Heart left ventricle (tissue), 13 donors: ENCODE measurements at regions not wholly inside any gene's neighbourhood (a gene's known extent, or its start where the extent isn't known, plus 50 kb on each side); places are given as distances from the start of the nearest gene placed in this dataset.

Experiments
- CTCF ChIP-seq, 12 donors: fragments of 200-600 bp; sonication (generic) in 4 of 12; IDR thresholded peaks; one replicate each; pipeline versions ENCODE4 v1.5.0 to v1.8.0; 2018 to 2022; ENCODE audit warnings: antibody characterized with exemption in 12 of 12, mild to moderate bottlenecking in 5 of 12
- POLR2A ChIP-seq, 2 donors: fragments of 450-650 bp; IDR thresholded peaks; one replicate each; pipeline ENCODE4 v1.6.1; 2017; ENCODE audit warnings: antibody characterized with exemption in 2 of 2, mild to moderate bottlenecking in 2 of 2, moderate library complexity in 2 of 2
- donor health status: ischemic (EF 13 %, LVEDD 7.1; RV severe dilation, severe dysfunction).
- donor health status: DM: no; HTN: yes; CAD: no.
- donor health status: DM: no; HTN: no; CAD: no.
- donor health status: ischemic (EF 25% LVEDD 6.9; RV normal size, moderate dysfunction).
- donor health status: ischemic (EF 25% LVEDD 5.7; RV mildly dilated, moderate dysfunction).
- donor health status: ischemic (EF 35%, LVEDD 5.7; RV mildly dilated, moderate dysfunction).
- donor health status: nonischemic (EF 11% LVEDD 7.7; RV severe dilation, severe dysfunction).
- donor health status: DM: yes; HTN: yes; CAD: no.
- donor health status: PGD.
- donor health status: ischemic (EF 29% LVEDD 5.4; RV normal size, mild dysfunction).
- donor health status: nonischemic (EF 23%, LVEDD 6.1; RV moderate dilation, normal function).

- TF ChIP-seq POLR2A (IDR thresholded peaks at IDR 0.05) (no peak), CTCF (IDR thresholded peaks at IDR 0.05) (no peak)
Observed at GRCh38 chr22:44424359-44424682, 73.7 kb downstream of the RTL6 start.
